Peyer's patch (tissue), 4 donors: ENCODE measurements at regions not wholly inside any gene's neighbourhood (a gene's known extent, or its start where the extent isn't known, plus 50 kb on each side); places are given as distances from the start of the nearest gene placed in this dataset.

ENCODE experiments used
- CTCF ChIP-seq, 6 experiments: fragments of 450-650 bp in 4 of 6; fragments of 200-600 bp in 2 of 6; sonication (generic) in 1 of 6; IDR thresholded peaks; one replicate each; pipeline ENCODE4 v1.5.1; 2017 to 2019; ENCODE audit warnings: antibody characterized with exemption in 6 of 6, mild to moderate bottlenecking in 3 of 6, moderate library complexity in 1 of 6
- POLR2A ChIP-seq, 2 donors: fragments of 450-650 bp; IDR thresholded peaks; one replicate each; pipeline ENCODE4 v1.5.1; 2017; ENCODE audit warnings: antibody characterized with exemption in 2 of 2, mild to moderate bottlenecking in 2 of 2, moderate library complexity in 2 of 2

GRCh38 chr21:33973268-33973667 lies 57.7 kb upstream of the ATP5PO start:
- TF ChIP-seq POLR2A (IDR thresholded peaks at IDR 0.05) (no peak), CTCF (IDR thresholded peaks at IDR 0.05) (no peak)
